A673 (cell line): ENCODE measurements at regions not wholly inside any gene's neighbourhood (a gene's known extent, or its start where the extent isn't known, plus 50 kb on each side); places are given as distances from the start of the nearest gene placed in this dataset.

Source experiments
- BruUV-seq: library from RNA; stranded (reverse); fragments of 400-500 nt; replicated peaks from 2 replicates; lab custom pipeline; 2021; lab: Mats Ljungman, UMichigan
- CTCF ChIA-PET: fragments of 300-600 bp; sonication (Branson Sonifier 250); formaldehyde crosslinking; loops from one replicate; lab custom pipeline; 2022; ENCODE audit warnings: antibody characterized with exemption; lab: Charles Lee
- POLR2A ChIA-PET: fragments of 300-600 bp; sonication (Branson Sonifier 250); formaldehyde crosslinking; loops from one replicate; lab custom pipeline; 2022; ENCODE audit warnings: antibody characterized with exemption; ENCODE audit not compliant: low non-redundant PET; lab: Charles Lee
- DNase-seq: peaks from one replicate; pipeline ENCODE4 v3.0.0-alpha.2; 2015; ENCODE audit warnings: low spot score
- H3K27ac ChIP-seq: fragments of 200-600 bp; sonication (generic); 2 replicates; pipeline ENCODE4 v1.5.1; 2016; ENCODE audit warnings: mixed run types, low read depth, mild to moderate bottlenecking, mixed read lengths, antibody characterized with exemption, low read length; ENCODE audit not compliant: poor library complexity, severe bottlenecking
- H3K27me3 ChIP-seq: fragments of 200-600 bp; sonication (generic); replicated peaks from 2 replicates; pipeline ENCODE4 v1.6.1; 2017; ENCODE audit warnings: mixed run types, low read depth, mild to moderate bottlenecking, mixed read lengths, antibody characterized with exemption, low read length; ENCODE audit not compliant: insufficient read depth, poor library complexity
- H3K36me3 ChIP-seq: fragments of 200-600 bp; sonication (generic); 2 replicates; pipeline ENCODE4 v1.6.1; 2016; ENCODE audit warnings: mixed run types, mild to moderate bottlenecking, mixed read lengths, antibody characterized with exemption, low read length; ENCODE audit not compliant: insufficient read depth, poor library complexity, severe bottlenecking
- H3K4me1 ChIP-seq: fragments of 200-600 bp; sonication (generic); 2 replicates; pipeline ENCODE4 v1.6.1; 2017; ENCODE audit warnings: mixed run types, mild to moderate bottlenecking, mixed read lengths, antibody characterized with exemption, low read length; ENCODE audit not compliant: insufficient read depth, poor library complexity, severe bottlenecking
- H3K4me3 ChIP-seq: fragments of 200-600 bp; sonication (generic); 2 replicates; pipeline ENCODE4 v1.5.1; 2016; ENCODE audit warnings: low read depth, mixed run types, mild to moderate bottlenecking, mixed read lengths, low read length; ENCODE audit not compliant: poor library complexity, severe bottlenecking
- H3K9me3 ChIP-seq: fragments of 200-600 bp; sonication (generic); 2 replicates; pipeline ENCODE4 v1.6.1; 2016; ENCODE audit warnings: mixed run types, low read depth, mild to moderate bottlenecking, mixed read lengths, antibody characterized with exemption, low read length; ENCODE audit not compliant: poor library complexity, severe bottlenecking
- CTCF ChIP-seq: fragments of 300-800, 200-600 bp; sonication (generic); conservative IDR thresholded peaks from 2 replicates; pipeline ENCODE4 v1.5.1; 2017; ENCODE audit warnings: low read depth, mild to moderate bottlenecking, antibody characterized with exemption, low read length, moderate library complexity, mixed read lengths
- EZH2 ChIP-seq: fragments of 200-600 bp; sonication (generic); IDR thresholded peaks from 2 replicates; pipeline ENCODE4 v1.6.1; 2017; ENCODE audit warnings: borderline replicate concordance, low read depth, mild to moderate bottlenecking, mixed read lengths, antibody characterized with exemption, low read length; ENCODE audit not compliant: poor library complexity, severe bottlenecking
- intact Hi-C: fragments of 100-400 bp; cut with micrococcal nuclease; formaldehyde crosslinking; loops from one replicate; pipeline ENCODE4 v1.10.0; 2022; ENCODE audit not compliant: unreplicated experiment

- ChIA-PET CTCF (no interaction called here), POLR2A (no interaction called here)
- Histone ChIP-seq H3K9me3 (no peaks in the 10 kb centered on the region), H3K27me3 (no peaks in the 10 kb centered on the region), H3K4me1 (no peaks in the 10 kb centered on the region), H3K4me3 (no peak overlapping the region), H3K36me3 (no peaks in the 10 kb centered on the region), H3K27ac (no peak overlapping the region)
- TF ChIP-seq CTCF = no peak
- no peak for TF ChIP-seq EZH2
- DNase-seq = no peak
- intact Hi-C loops = no loop called here
- no TSS peak for BruUV-seq
These were observed 828.4 kb downstream of the TUSC7 start for GRCh38 chr3:117537949-117538348.

GRCh38 chr3:117539729-117540128 is 830.1 kb downstream of the TUSC7 start:
- no peak for DNase-seq
- H3K27me3 ChIP-seq = no peaks in the 10 kb centered on the region
- H3K4me1 ChIP-seq = no peaks in the 10 kb centered on the region
- intact Hi-C loops = no loop called here
- ChIA-PET POLR2A (no interaction called here), CTCF (no interaction called here)
- no peaks in the 10 kb centered on the region for H3K9me3 ChIP-seq
- no peak for TF ChIP-seq EZH2
- no peak for TF ChIP-seq CTCF
- no peaks in the 10 kb centered on the region for H3K36me3 ChIP-seq
- no peak overlapping the region for H3K27ac ChIP-seq
- no peak overlapping the region for H3K4me3 ChIP-seq
- no TSS peak for BruUV-seq

- Histone ChIP-seq H3K4me3 (no peak overlapping the region), H3K36me3 (no peaks in the 10 kb centered on the region), H3K4me1 (no peaks in the 10 kb centered on the region), H3K27me3 (no peaks in the 10 kb centered on the region), H3K27ac (no peak overlapping the region), H3K9me3 (no peaks in the 10 kb centered on the region)
- CTCF ChIA-PET = no interaction called here
- no peak for DNase-seq
- POLR2A ChIA-PET = no interaction called here
- BruUV-seq = no TSS peak
- no peak for TF ChIP-seq CTCF
- TF ChIP-seq EZH2 = no peak
- intact Hi-C loops = no loop called here
These were observed 831.0 kb downstream of the TUSC7 start for GRCh38 chr3:117540597-117540996.
